GM12878 (cell line): ENCODE measurements at regions not wholly inside any gene's neighbourhood (a gene's known extent, or its start where the extent isn't known, plus 50 kb on each side); places are given as distances from the start of the nearest gene placed in this dataset.

ENCODE experiments used
- ATAC-seq: fragments of 200-7000 bp; cut with Tn5 transposase; 3 replicates; pipeline ENCODE4 v1.9.1; 2020; ENCODE audit warnings: mild to moderate bottlenecking, moderate library complexity
- BruUV-seq: library from RNA; stranded (reverse); fragments of 400-500 nt; replicated peaks from 2 replicates; lab custom pipeline; 2021; lab: Mats Ljungman, UMichigan
- CTCF ChIA-PET: fragments of 300-600 bp; sonication (Branson Sonifier 250); formaldehyde crosslinking; extraction: SDS; loops from one replicate; lab custom pipeline; 2021; ENCODE audit warnings: inconsistent platforms; lab: Yijun Ruan, JAX
- POLR2A ChIA-PET: fragments of 350-600 bp; formaldehyde crosslinking; extraction: SDS; loops from one replicate; lab custom pipeline; 2021; ENCODE audit warnings: inconsistent platforms; lab: Charles Lee
- RAD21 ChIA-PET: fragments of 300-600 bp; sonication (Branson Sonifier 250); formaldehyde crosslinking; loops from one replicate; lab custom pipeline; 2023; ENCODE audit warnings: antibody characterized with exemption; ENCODE audit not compliant: unreplicated experiment; lab: Charles Lee
- SMC1A ChIA-PET: fragments of 300-600 bp; sonication (Branson Sonifier 250); formaldehyde crosslinking; loops from one replicate; lab custom pipeline; 2023; ENCODE audit not compliant: unreplicated experiment, uncharacterized antibody; lab: Charles Lee
- DNase-seq: peaks from one replicate; pipeline ENCODE4 v3.0.0-alpha.2; 2011; ENCODE audit warnings: low read depth, low spot score
- FAIRE-seq: peaks from 3 replicates; lab custom pipeline; 2011; peaks lifted over from hg19 to GRCh38; lab: Jason Lieb, UNC
- H2AFZ ChIP-seq: 2 replicates; pipeline ENCODE4 v1.6.0; 2011; ENCODE audit warnings: low read depth, low read length, control low read depth; ENCODE audit not compliant: control insufficient read depth
- H3K27ac ChIP-seq: 2 replicates; pipeline ENCODE4 v1.5.1; 2011; ENCODE audit warnings: control low read depth; ENCODE audit not compliant: control insufficient read depth, insufficient read depth
- H3K27me3 ChIP-seq, 2 experiments: replicated peaks in 1 of 2; 2 replicates each; pipeline versions ENCODE4 v1.6.0 to v1.6.1; 2011; ENCODE audit warnings: low read length in 1 of 2; ENCODE audit not compliant: control insufficient read depth in 2 of 2, insufficient read depth in 2 of 2
- H3K36me3 ChIP-seq, 2 experiments: 2 replicates each; pipeline ENCODE4 v1.5.1; 2011; ENCODE audit warnings: low read length in 1 of 2; ENCODE audit not compliant: control insufficient read depth in 2 of 2, insufficient read depth in 2 of 2
- H3K4me1 ChIP-seq: 2 replicates; pipeline ENCODE4 v1.6.1; 2011; ENCODE audit warnings: mild to moderate bottlenecking, low read length, moderate library complexity, mixed read lengths; ENCODE audit not compliant: control insufficient read depth, insufficient read depth
- H3K4me2 ChIP-seq: 2 replicates; pipeline ENCODE4 v1.6.0; 2011; ENCODE audit warnings: control low read depth; ENCODE audit not compliant: control insufficient read depth, insufficient read depth
- H3K4me3 ChIP-seq: fragments of 200-600 bp; sonication (generic); 2 replicates; pipeline ENCODE4 v1.5.1; 2016
- H3K79me2 ChIP-seq: 2 replicates; pipeline ENCODE4 v1.6.0; 2011; ENCODE audit warnings: low read length; ENCODE audit not compliant: control insufficient read depth, insufficient read depth
- H3K9ac ChIP-seq: 2 replicates; pipeline ENCODE4 v1.8.0; 2011; ENCODE audit warnings: low read length, control low read depth, mixed read lengths; ENCODE audit not compliant: control insufficient read depth, insufficient read depth
- H3K9me3 ChIP-seq: replicated peaks from 3 replicates; pipeline ENCODE4 v1.5.1; 2011; ENCODE audit warnings: mild to moderate bottlenecking, low read length; ENCODE audit not compliant: control insufficient read depth, insufficient read depth
- H4K20me1 ChIP-seq: 2 replicates; pipeline ENCODE4 v1.6.0; 2011; ENCODE audit not compliant: control insufficient read depth, insufficient read depth
- ETV6 ChIP-seq, 2 experiments: fragments of 450-650 bp in 1 of 2; IDR thresholded peaks in 1 of 2; conservative IDR thresholded peaks in 1 of 2; 2 replicates each; pipeline ENCODE4 v1.6.1; 2014; ENCODE audit warnings: antibody characterized with exemption in 1 of 2, borderline replicate concordance in 1 of 2, low read depth in 1 of 2, mild to moderate bottlenecking in 1 of 2, moderate library complexity in 1 of 2
- HCFC1 ChIP-seq: fragments of 150-350 bp; IDR thresholded peaks from 2 replicates; pipeline ENCODE4 v1.6.1; 2014; ENCODE audit warnings: low read length
- MTA3 ChIP-seq: IDR thresholded peaks from 2 replicates; pipeline ENCODE4 v1.6.1; 2012; ENCODE audit warnings: low read length, inconsistent platforms, borderline replicate concordance
- SMARCA5 ChIP-seq: fragments of 450-650 bp; IDR thresholded peaks from 2 replicates; pipeline ENCODE4 v1.6.1; 2017; ENCODE audit warnings: mild to moderate bottlenecking
- SREBF2 ChIP-seq: IDR thresholded peaks from 2 replicates; pipeline ENCODE4 v1.6.1; 2012; ENCODE audit warnings: mild to moderate bottlenecking, low read length
- WRNIP1 ChIP-seq: IDR thresholded peaks from 2 replicates; pipeline ENCODE4 v1.6.1; 2011; ENCODE audit warnings: low read depth, low read length, improper control_type of control experiment, borderline replicate concordance
- ZNF384 ChIP-seq: IDR thresholded peaks from 2 replicates; pipeline ENCODE4 v1.6.1; 2012; ENCODE audit warnings: low read depth, mild to moderate bottlenecking, low read length, improper control_type of control experiment, borderline replicate concordance
- WGBS: methylation state at CpG from one replicate; pipeline ENCODE4 v1.1.6; 2016; ENCODE audit warnings: low lambda C conversion rate; ENCODE audit not compliant: insufficient replicate concordance, insufficient coverage; ENCODE audit errors: missing lambda C conversion rate; 5-methylcytosine and 5-hydroxymethylcytosine counted together
- in situ Hi-C: fragments of 300-500 bp; cut with MboI; formaldehyde crosslinking; loops from 9 replicates; pipeline ENCODE4 v1.14.3; 2018; ENCODE audit warnings: mixed read lengths
- intact Hi-C: fragments of 100-400 bp; cut with micrococcal nuclease; formaldehyde crosslinking; loops from one replicate; pipeline ENCODE4 v1.14.2; 2022; ENCODE audit not compliant: unreplicated experiment
- TF ChIP-seq, protein P1 (sequence below): IDR thresholded peaks from 2 replicates; pipeline ENCODE4 v1.6.1; 2011; ENCODE audit warnings: borderline replicate concordance, low read depth, mild to moderate bottlenecking, moderate library complexity, low read length; ENCODE audit not compliant: insufficient read depth, poor library complexity, severe bottlenecking

GRCh38 chr3:17972476-17972875 lies 230.0 kb upstream of the TBC1D5 start:
- Histone ChIP-seq H3K27me3 (no peaks in the 10 kb centered on the region), H3K4me2 (no peak overlapping the region), H3K4me3 (no peak overlapping the region), H4K20me1 (no peaks in the 10 kb centered on the region), H3K36me3 (no peaks in the 10 kb centered on the region), H3K9ac (no peak overlapping the region), H3K4me1 (no peaks in the 10 kb centered on the region), H3K79me2 (no peaks in the 10 kb centered on the region), H3K9me3 (no peaks in the 10 kb centered on the region), H2AFZ (no peak overlapping the region), H3K27ac (no peak overlapping the region)
- RAD21 ChIA-PET, result no interaction called here
- in situ Hi-C loops (no loop called here), intact Hi-C loops (loop anchor here (10.0 kb wide), 1 partner anchor 322 kb away; no protein-coding TSS in a partner anchor)
- CTCF ChIA-PET, result interaction anchor here (1.9 kb wide), 1 partner anchor 78 kb away, joined by 6 read pairs; no protein-coding TSS in a partner anchor
- BruUV-seq, result no TSS peak
- POLR2A ChIA-PET, result no interaction called here
- no peak for FAIRE-seq
- SMC1A ChIA-PET, result no interaction called here
- no peak for ATAC-seq
- WGBS, result 0% methylated on average over 1 of the region's 1 CpG
- DNase-seq, result no peak
- no peak for TF ChIP-seq HCFC1

DNA sequence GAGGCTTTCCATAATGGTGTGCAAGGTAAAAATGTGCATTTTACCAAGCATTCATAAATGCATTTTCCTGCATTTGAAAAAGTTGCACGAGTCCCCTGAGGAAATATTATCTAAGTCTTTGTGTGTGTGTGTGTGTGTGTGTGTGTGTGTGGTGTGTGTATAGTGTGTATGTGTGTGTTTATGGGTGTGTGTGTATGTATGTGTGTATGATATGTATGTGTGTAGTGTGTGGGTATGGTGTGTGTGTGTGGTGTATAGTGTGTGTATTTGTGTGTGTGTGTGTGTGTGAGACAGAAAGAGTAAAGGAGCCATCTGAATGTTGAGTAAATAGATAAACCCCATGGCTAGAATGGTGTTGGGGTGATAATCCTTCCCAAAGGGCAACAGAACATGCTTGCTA lies 229.6 kb upstream of the TBC1D5 start:
- TF ChIP-seq SMARCA5 (no peak), WRNIP1 (no peak), ZNF384 (no peak), ETV6 (conservative IDR thresholded peaks at IDR 0.05 in 1 of 2, IDR thresholded peaks at IDR 0.05 in 1 of 2; ENCODE audit: borderline replicate concordance in 1 of 2, low read depth in 1 of 2) (no peak), MTA3 (no peak), SREBF2 (no peak)
- TF ChIP-seq, protein P1, sequence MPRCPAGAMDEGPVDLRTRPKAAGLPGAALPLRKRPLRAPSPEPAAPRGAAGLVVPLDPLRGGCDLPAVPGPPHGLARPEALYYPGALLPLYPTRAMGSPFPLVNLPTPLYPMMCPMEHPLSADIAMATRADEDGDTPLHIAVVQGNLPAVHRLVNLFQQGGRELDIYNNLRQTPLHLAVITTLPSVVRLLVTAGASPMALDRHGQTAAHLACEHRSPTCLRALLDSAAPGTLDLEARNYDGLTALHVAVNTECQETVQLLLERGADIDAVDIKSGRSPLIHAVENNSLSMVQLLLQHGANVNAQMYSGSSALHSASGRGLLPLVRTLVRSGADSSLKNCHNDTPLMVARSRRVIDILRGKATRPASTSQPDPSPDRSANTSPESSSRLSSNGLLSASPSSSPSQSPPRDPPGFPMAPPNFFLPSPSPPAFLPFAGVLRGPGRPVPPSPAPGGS, result no peak
- DNase-seq (no peak), ATAC-seq (no peak), FAIRE-seq (no peak)
- H3K79me2 ChIP-seq, result no peaks in the 10 kb centered on the region
- no peak overlapping the region for H3K4me2 ChIP-seq
- 0% methylated on average over 1 of the region's 1 CpG for WGBS
- no peaks in the 10 kb centered on the region for H4K20me1 ChIP-seq
- no peak overlapping the region for H2AFZ ChIP-seq
- no peak overlapping the region for H3K9ac ChIP-seq
- ChIA-PET POLR2A (no interaction called here), SMC1A (no interaction called here), CTCF (no interaction called here), RAD21 (no interaction called here)
- no peaks in the 10 kb centered on the region for H3K36me3 ChIP-seq
- no peak overlapping the region for H3K4me3 ChIP-seq
- intact Hi-C loops, result loop anchor here (10.0 kb wide), 1 partner anchor 323 kb away; no protein-coding TSS in a partner anchor
- in situ Hi-C loops, result no loop called here
- no peaks in the 10 kb centered on the region; a peak in 1 of 4 replicates for H3K27me3 ChIP-seq
- H3K9me3 ChIP-seq, result no peaks in the 10 kb centered on the region
- H3K4me1 ChIP-seq, result no peaks in the 10 kb centered on the region
- H3K27ac ChIP-seq, result no peak overlapping the region
- no TSS peak for BruUV-seq
